DND-41 (cell line): ENCODE measurements at regions not wholly inside any gene's neighbourhood (a gene's known extent, or its start where the extent isn't known, plus 50 kb on each side); places are given as distances from the start of the nearest gene placed in this dataset.
"Not testable (repeated sequence)": the region's sequence is repeated elsewhere in the genome, so short reads cannot be mapped to it uniquely, and the experiment has no call there.

Experiments
- ATAC-seq: fragments of 200-7000 bp; cut with Tn5 transposase; 3 replicates; pipeline ENCODE4 v1.9.1; 2021; ENCODE audit warnings: low read depth; ENCODE audit not compliant: insufficient read depth
- DNase-seq: peaks from one replicate; pipeline ENCODE4 v3.0.0-alpha.2; 2020
- H2AFZ ChIP-seq: 2 replicates; pipeline ENCODE4 v1.6.0; 2012; ENCODE audit warnings: low read depth, low read length
- H3K27ac ChIP-seq: 2 replicates; pipeline ENCODE4 v1.5.1; 2012; ENCODE audit warnings: low read length, inconsistent platforms
- H3K27me3 ChIP-seq: fragments of 200-600 bp; sonication (generic); 2 replicates; pipeline ENCODE4 v1.6.0; 2012; ENCODE audit warnings: low read length, mild to moderate bottlenecking, inconsistent platforms; ENCODE audit not compliant: insufficient read depth, poor library complexity
- H3K36me3 ChIP-seq: 2 replicates; pipeline ENCODE4 v1.5.1; 2012; ENCODE audit warnings: low read length, inconsistent platforms; ENCODE audit not compliant: insufficient read depth
- H3K4me1 ChIP-seq: 2 replicates; pipeline ENCODE4 v1.5.1; 2012; ENCODE audit warnings: mild to moderate bottlenecking, low read length; ENCODE audit not compliant: insufficient read depth
- H3K4me2 ChIP-seq: 2 replicates; pipeline ENCODE4 v1.6.0; 2012; ENCODE audit warnings: mild to moderate bottlenecking, moderate library complexity, low read length, inconsistent platforms; ENCODE audit not compliant: insufficient read depth
- H3K4me3 ChIP-seq, 2 experiments: fragments of 200-600 bp in 1 of 2; shearing (Covaris generic) in 1 of 2; 2 replicates each; pipeline ENCODE4 v1.5.1; 2012 to 2016; ENCODE audit warnings: inconsistent platforms in 2 of 2, low read length in 2 of 2, mild to moderate bottlenecking in 2 of 2, low read depth in 1 of 2, moderate library complexity in 1 of 2
- H3K79me2 ChIP-seq: 2 replicates; pipeline ENCODE4 v1.6.0; 2012; ENCODE audit warnings: low read length, inconsistent platforms; ENCODE audit not compliant: insufficient read depth
- H3K9ac ChIP-seq: 2 replicates; pipeline ENCODE4 v1.6.0; 2012; ENCODE audit warnings: low read depth, mild to moderate bottlenecking, inconsistent platforms, low read length, moderate library complexity
- H3K9me3 ChIP-seq: 2 replicates; pipeline ENCODE4 v1.5.1; 2012; ENCODE audit warnings: low read length, moderate library complexity, mild to moderate bottlenecking, inconsistent platforms; ENCODE audit not compliant: insufficient read depth, severe bottlenecking
- H4K20me1 ChIP-seq: 2 replicates; pipeline ENCODE4 v1.6.0; 2012; ENCODE audit warnings: low read length; ENCODE audit not compliant: insufficient read depth
- CTCF ChIP-seq: IDR thresholded peaks from 2 replicates; pipeline ENCODE4 v1.5.1; 2012; ENCODE audit warnings: borderline replicate concordance, low read length, moderate library complexity, mild to moderate bottlenecking; ENCODE audit not compliant: poor library complexity, severe bottlenecking; ENCODE audit errors: extremely low read depth
- EZH2 ChIP-seq: IDR thresholded peaks from 3 replicates; pipeline ENCODE4 v1.6.1; 2012; ENCODE audit warnings: borderline replicate concordance, low read depth, mild to moderate bottlenecking, moderate library complexity, low read length, inconsistent platforms; ENCODE audit not compliant: severe bottlenecking

GRCh38 chr13:24622481-24623148, 57.6 kb upstream of the ATP12A start:
- not testable (repeated sequence) for H4K20me1 ChIP-seq, DNase-seq, H3K9me3 ChIP-seq, H3K9ac ChIP-seq, H3K4me3 ChIP-seq, H3K4me2 ChIP-seq, ATAC-seq, H3K27me3 ChIP-seq, H3K27ac ChIP-seq, H3K36me3 ChIP-seq, H3K79me2 ChIP-seq, H2AFZ ChIP-seq
- peaks cover 29% of the 10 kb centered on the region for H3K4me1 ChIP-seq

- DNase-seq, result no peak
- H3K27me3 ChIP-seq, result no peaks in the 10 kb centered on the region
- no peak for ATAC-seq
- H3K36me3 ChIP-seq, result no peaks in the 10 kb centered on the region
- H3K4me1 ChIP-seq, result peaks cover 26% of the 10 kb centered on the region
- no peak overlapping the region for H3K4me2 ChIP-seq
- H4K20me1 ChIP-seq, result no peaks in the 10 kb centered on the region
- H3K79me2 ChIP-seq, result no peaks in the 10 kb centered on the region
- TF ChIP-seq EZH2 (no peak), CTCF (no peak)
- H3K9ac ChIP-seq, result no peak overlapping the region
- no peak overlapping the region for H2AFZ ChIP-seq
- no peaks in the 10 kb centered on the region for H3K9me3 ChIP-seq
- H3K27ac ChIP-seq, result no peak overlapping the region
- no peak overlapping the region for H3K4me3 ChIP-seq
Observed at GRCh38 chr13:24623149-24623665, 57.0 kb upstream of the ATP12A start.

- no peak overlapping the region for H3K4me3 ChIP-seq
- no peaks in the 10 kb centered on the region for H3K9me3 ChIP-seq
- DNase-seq, result no peak
- no peak overlapping the region for H3K4me2 ChIP-seq
- no peaks in the 10 kb centered on the region for H3K79me2 ChIP-seq
- ATAC-seq, result no peak
- H3K27ac ChIP-seq, result no peak overlapping the region
- H3K27me3 ChIP-seq, result no peaks in the 10 kb centered on the region
- H2AFZ ChIP-seq, result no peak overlapping the region
- peaks cover 15% of the 10 kb centered on the region for H3K4me1 ChIP-seq
- H3K36me3 ChIP-seq, result no peaks in the 10 kb centered on the region
- no peak for TF ChIP-seq CTCF
- no peak for TF ChIP-seq EZH2
- H3K9ac ChIP-seq, result no peak overlapping the region
- no peaks in the 10 kb centered on the region for H4K20me1 ChIP-seq
Observed at GRCh38 chr13:24624363-24624762, 55.8 kb upstream of the ATP12A start.

GRCh38 chr13:24624801-24625231, 55.4 kb upstream of the ATP12A start:
- TF ChIP-seq EZH2 (no peak), CTCF (no peak)
- Histone ChIP-seq H3K36me3 (no peaks in the 10 kb centered on the region), H2AFZ (0 out of 2 replicates have a peak overlapping the region, but pooled peaks have one; percentile 46), H3K9me3 (no peaks in the 10 kb centered on the region), H3K27me3 (no peaks in the 10 kb centered on the region), H3K4me3 (no peak overlapping the region), H4K20me1 (no peaks in the 10 kb centered on the region), H3K79me2 (no peaks in the 10 kb centered on the region), H3K4me1 (peaks cover 13% of the 10 kb centered on the region), H3K9ac (no peak overlapping the region), H3K27ac (no peak overlapping the region), H3K4me2 (no peak overlapping the region)
- DNase-seq (no peak), ATAC-seq (no peak)
